ENCODE measurements at regions not wholly inside any gene's neighbourhood (a gene's known extent, or its start where the extent isn't known, plus 50 kb on each side); places are given as distances from the start of the nearest gene placed in this dataset.

GRCh38 chr4:1485280-1485679, 79.0 kb upstream of the NKX1-1 start:
- H3K27ac ChIP-seq: no peak overlapping the region
- H3K4me1 ChIP-seq: no peaks in the 10 kb centered on the region
- intact Hi-C loops (cut with DNase I; ENCODE audit: low total_unique reads): no loop called here
- TF ChIP-seq EP300 (IDR thresholded peaks at IDR 0.05) (no peak), POLR2AphosphoS5 (IDR thresholded peaks at IDR 0.05) (no peak), POLR2A (IDR thresholded peaks at IDR 0.05) (no peak)
- TF ChIP-seq, protein P1, sequence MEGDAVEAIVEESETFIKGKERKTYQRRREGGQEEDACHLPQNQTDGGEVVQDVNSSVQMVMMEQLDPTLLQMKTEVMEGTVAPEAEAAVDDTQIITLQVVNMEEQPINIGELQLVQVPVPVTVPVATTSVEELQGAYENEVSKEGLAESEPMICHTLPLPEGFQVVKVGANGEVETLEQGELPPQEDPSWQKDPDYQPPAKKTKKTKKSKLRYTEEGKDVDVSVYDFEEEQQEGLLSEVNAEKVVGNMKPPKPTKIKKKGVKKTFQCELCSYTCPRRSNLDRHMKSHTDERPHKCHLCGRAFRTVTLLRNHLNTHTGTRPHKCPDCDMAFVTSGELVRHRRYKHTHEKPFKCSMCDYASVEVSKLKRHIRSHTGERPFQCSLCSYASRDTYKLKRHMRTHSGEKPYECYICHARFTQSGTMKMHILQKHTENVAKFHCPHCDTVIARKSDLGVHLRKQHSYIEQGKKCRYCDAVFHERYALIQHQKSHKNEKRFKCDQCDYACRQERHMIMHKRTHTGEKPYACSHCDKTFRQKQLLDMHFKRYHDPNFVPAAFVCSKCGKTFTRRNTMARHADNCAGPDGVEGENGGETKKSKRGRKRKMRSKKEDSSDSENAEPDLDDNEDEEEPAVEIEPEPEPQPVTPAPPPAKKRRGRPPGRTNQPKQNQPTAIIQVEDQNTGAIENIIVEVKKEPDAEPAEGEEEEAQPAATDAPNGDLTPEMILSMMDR (IDR thresholded peaks at IDR 0.05): no peak
- H3K27me3 ChIP-seq: peaks cover 0 to 35% (median 21%) of the 10 kb centered on the region in 3 donors
- peaks cover 2 to 57% (median 50%) of the 10 kb centered on the region in 4 donors for H3K9me3 ChIP-seq
- no peak overlapping the region for H3K4me3 ChIP-seq
- DNase-seq: no peak
- no peaks in the 10 kb centered on the region for H3K36me3 ChIP-seq

GRCh38 chr4:1480720-1481119, 74.5 kb upstream of the NKX1-1 start:
- WGBS, 5 donors: 65 to 96% (median 82%) methylated on average over 1 of the region's 1 CpG
- DNase-seq: no peak
- H3K4me1 ChIP-seq: no peaks in the 10 kb centered on the region
- H3K27me3 ChIP-seq: peaks cover 0 to 23% (median 0%) of the 10 kb centered on the region in 3 donors
- intact Hi-C loops (cut with DNase I; ENCODE audit: low total_unique reads): no loop called here
- H3K36me3 ChIP-seq: no peaks in the 10 kb centered on the region
- peaks cover 2 to 51% (median 47%) of the 10 kb centered on the region in 4 donors for H3K9me3 ChIP-seq
- TF ChIP-seq EP300 (IDR thresholded peaks at IDR 0.05) (no peak), POLR2A (IDR thresholded peaks at IDR 0.05) (no peak), POLR2AphosphoS5 (IDR thresholded peaks at IDR 0.05) (no peak)
- TF ChIP-seq, protein P1 (IDR thresholded peaks at IDR 0.05): no peak
- H3K27ac ChIP-seq: no peak overlapping the region
- no peak overlapping the region for H3K4me3 ChIP-seq

- WGBS, 5 donors: 86 to 94% (median 89%) methylated on average over 7 to 10 of the region's 10 CpGs
- no peak for DNase-seq
Measured at GRCh38 chr4:1479454-1479853, 73.2 kb upstream of the NKX1-1 start.

GRCh38 chr4:1478766-1479355, 72.6 kb upstream of the NKX1-1 start:
- intact Hi-C loops (cut with DNase I; ENCODE audit: low total_unique reads): no loop called here
- H3K4me3 ChIP-seq: no peak overlapping the region
- 49 to 66% (median 52%) methylated on average over 9 to 10 of the region's 10 CpGs for WGBS, 5 donors
- TF ChIP-seq POLR2A (IDR thresholded peaks at IDR 0.05) (no peak), POLR2AphosphoS5 (IDR thresholded peaks at IDR 0.05) (no peak), EP300 (IDR thresholded peaks at IDR 0.05) (no peak)
- TF ChIP-seq, protein P1 (IDR thresholded peaks at IDR 0.05): no peak
- H3K27me3 ChIP-seq: peaks cover 0 to 37% (median 4%) of the 10 kb centered on the region in 3 donors
- peaks cover 2 to 34% (median 33%) of the 10 kb centered on the region in 4 donors for H3K9me3 ChIP-seq
- H3K27ac ChIP-seq: no peak overlapping the region
- no peaks in the 10 kb centered on the region for H3K36me3 ChIP-seq
- no peak for DNase-seq
- no peaks in the 10 kb centered on the region for H3K4me1 ChIP-seq

More at GRCh38 chr4:1479454-1479853, 73.2 kb upstream of the NKX1-1 start:
- H3K27ac ChIP-seq: no peak overlapping the region
- peaks cover 2 to 39% (median 34%) of the 10 kb centered on the region in 4 donors for H3K9me3 ChIP-seq
- H3K36me3 ChIP-seq: no peaks in the 10 kb centered on the region
- peaks cover 0 to 31% (median 0%) of the 10 kb centered on the region in 3 donors for H3K27me3 ChIP-seq
- intact Hi-C loops (cut with DNase I; ENCODE audit: low total_unique reads): no loop called here
- no peaks in the 10 kb centered on the region for H3K4me1 ChIP-seq
- no peak overlapping the region for H3K4me3 ChIP-seq
- TF ChIP-seq POLR2AphosphoS5 (IDR thresholded peaks at IDR 0.05): no peak
- TF ChIP-seq POLR2A (IDR thresholded peaks at IDR 0.05): no peak
- TF ChIP-seq, protein P1 (IDR thresholded peaks at IDR 0.05): no peak
- no peak for TF ChIP-seq EP300 (IDR thresholded peaks at IDR 0.05)

Measured in stomach (tissue), 8 donors.